HEK293 (cell line): ENCODE measurements at regions not wholly inside any gene's neighbourhood (a gene's known extent, or its start where the extent isn't known, plus 50 kb on each side); places are given as distances from the start of the nearest gene placed in this dataset.

Experiments
- CTCF ChIA-PET: fragments of 350-600 bp; formaldehyde crosslinking; extraction: SDS; loops from one replicate; lab custom pipeline; 2021; ENCODE audit warnings: antibody characterized with exemption; lab: Yijun Ruan, JAX
- POLR2A ChIA-PET: fragments of 300-600 bp; formaldehyde crosslinking; extraction: SDS; loops from one replicate; lab custom pipeline; 2020; ENCODE audit warnings: antibody characterized with exemption, inconsistent platforms; lab: Yijun Ruan, JAX
- H3K27ac ChIP-seq: fragments of 200-500 bp; sonication (Bioruptor generic); 2 replicates; pipeline ENCODE4 v1.5.1; 2014; ENCODE audit warnings: low read depth, low read length, control low read depth, inconsistent platforms; ENCODE audit errors: extremely low read depth
- H3K36me3 ChIP-seq, 2 experiments: fragments of 200-500 bp in 1 of 2; sonication (Bioruptor generic) in 1 of 2; 1 replicate in 1 of 2; 2 replicates in 1 of 2; pipeline ENCODE4 v1.5.1; 2014 to 2017; ENCODE audit warnings: inconsistent platforms in 2 of 2, low read length in 2 of 2; ENCODE audit not compliant: control insufficient read depth in 2 of 2, insufficient read depth in 1 of 2
- H3K4me1 ChIP-seq: fragments of 200-500 bp; sonication (Bioruptor generic); 2 replicates; pipeline ENCODE4 v1.5.1; 2014; ENCODE audit warnings: mild to moderate bottlenecking, low read length, inconsistent platforms; ENCODE audit not compliant: control insufficient read depth, insufficient read depth
- H3K4me3 ChIP-seq: 2 replicates; pipeline ENCODE4 v1.5.1; 2011; ENCODE audit warnings: low read depth, mild to moderate bottlenecking, control low read depth, low read length, moderate library complexity
- H3K9me3 ChIP-seq: fragments of 200-500 bp; sonication (Bioruptor generic); 2 replicates; pipeline ENCODE4 v1.5.1; 2014; ENCODE audit warnings: low read depth, low read length, inconsistent platforms; ENCODE audit not compliant: control insufficient read depth, insufficient read depth
- CTCF ChIP-seq: fragments of 450-650 bp; formaldehyde crosslinking; IDR thresholded peaks from 2 replicates; pipeline ENCODE4 v1.5.1; 2016; ENCODE audit warnings: missing biosample characterization, missing genetic modification characterization
- EGR2 ChIP-seq: fragments of 450-650 bp; formaldehyde crosslinking; IDR thresholded peaks from 2 replicates; pipeline ENCODE4 v1.5.1; 2016; ENCODE audit warnings: low read depth, missing biosample characterization, missing genetic modification characterization
- TSHZ1 ChIP-seq: fragments of 450-650 bp; formaldehyde crosslinking; IDR thresholded peaks from 2 replicates; pipeline ENCODE4 v1.5.1; 2016; ENCODE audit warnings: missing biosample characterization, missing genetic modification characterization, borderline replicate concordance
- YY2 ChIP-seq: fragments of 450-650 bp; formaldehyde crosslinking; IDR thresholded peaks from 2 replicates; pipeline ENCODE4 v1.5.1; 2016; ENCODE audit warnings: missing biosample characterization, missing genetic modification characterization
- ZBTB17 ChIP-seq: fragments of 450-650 bp; formaldehyde crosslinking; IDR thresholded peaks from 2 replicates; pipeline ENCODE4 v1.5.1; 2016; ENCODE audit warnings: missing biosample characterization, missing genetic modification characterization
- ZBTB7A ChIP-seq: fragments of 450-650 bp; formaldehyde crosslinking; IDR thresholded peaks from 2 replicates; pipeline ENCODE4 v1.5.1; 2016; ENCODE audit warnings: low read depth, missing biosample characterization, missing genetic modification characterization
- ZNF132 ChIP-seq: fragments of 450-650 bp; formaldehyde crosslinking; IDR thresholded peaks from 2 replicates; pipeline ENCODE4 v1.5.1; 2017; ENCODE audit warnings: missing biosample characterization, missing genetic modification characterization, borderline replicate concordance
- ZNF26 ChIP-seq: fragments of 450-650 bp; formaldehyde crosslinking; IDR thresholded peaks from 2 replicates; pipeline ENCODE4 v1.5.1; 2016; ENCODE audit warnings: missing biosample characterization, missing genetic modification characterization
- ZNF335 ChIP-seq: fragments of 450-650 bp; formaldehyde crosslinking; conservative IDR thresholded peaks from 2 replicates; pipeline ENCODE4 v1.5.1; 2016; ENCODE audit warnings: missing biosample characterization, missing genetic modification characterization
- ZNF354C ChIP-seq: fragments of 450-650 bp; formaldehyde crosslinking; IDR thresholded peaks from 2 replicates; pipeline ENCODE4 v1.5.1; 2016; ENCODE audit warnings: missing biosample characterization, missing genetic modification characterization, low read depth, borderline replicate concordance
- ZNF433 ChIP-seq: fragments of 450-650 bp; formaldehyde crosslinking; IDR thresholded peaks from 2 replicates; pipeline ENCODE4 v1.5.1; 2016; ENCODE audit warnings: missing biosample characterization, missing genetic modification characterization, low read depth
- ZNF530 ChIP-seq: fragments of 450-650 bp; formaldehyde crosslinking; IDR thresholded peaks from 2 replicates; pipeline ENCODE4 v1.5.1; 2016; ENCODE audit warnings: low read depth, missing biosample characterization, missing genetic modification characterization
- ZNF580 ChIP-seq: fragments of 450-650 bp; formaldehyde crosslinking; IDR thresholded peaks from 2 replicates; pipeline ENCODE4 v1.5.1; 2016; ENCODE audit warnings: missing biosample characterization, missing genetic modification characterization
- ZNF654 ChIP-seq: fragments of 450-650 bp; formaldehyde crosslinking; IDR thresholded peaks from 2 replicates; pipeline ENCODE4 v1.5.1; 2016; ENCODE audit warnings: low read depth, missing biosample characterization, missing genetic modification characterization
- ZNF658 ChIP-seq: fragments of 450-650 bp; formaldehyde crosslinking; IDR thresholded peaks from 2 replicates; pipeline ENCODE4; 2016; ENCODE audit warnings: missing biosample characterization, missing genetic modification characterization
- ZNF660 ChIP-seq: fragments of 450-650 bp; IDR thresholded peaks from 2 replicates; pipeline ENCODE4 v1.5.1; 2018; ENCODE audit warnings: missing biosample characterization, mild to moderate bottlenecking, missing genetic modification characterization
- ZNF692 ChIP-seq: fragments of 450-650 bp; formaldehyde crosslinking; IDR thresholded peaks from 2 replicates; pipeline ENCODE4 v1.5.1; 2016; ENCODE audit warnings: missing biosample characterization, missing genetic modification characterization
- ZNF701 ChIP-seq: fragments of 450-650 bp; formaldehyde crosslinking; IDR thresholded peaks from 2 replicates; pipeline ENCODE4 v1.5.1; 2016; ENCODE audit warnings: missing biosample characterization, missing genetic modification characterization
- ZNF768 ChIP-seq: fragments of 450-650 bp; formaldehyde crosslinking; IDR thresholded peaks from 2 replicates; pipeline ENCODE4 v1.5.1; 2018; ENCODE audit warnings: missing biosample characterization, mild to moderate bottlenecking, missing genetic modification characterization
- ZSCAN23 ChIP-seq: fragments of 450-650 bp; formaldehyde crosslinking; IDR thresholded peaks from 2 replicates; pipeline ENCODE4 v1.5.1; 2016; ENCODE audit warnings: missing biosample characterization, missing genetic modification characterization

GRCh38 chr9:86487838-86488233, 133.6 kb upstream of the TUT7 start:
- Histone ChIP-seq H3K4me1 (peaks cover 3% of the 10 kb centered on the region; the same call in 1 of the 2 replicates), H3K9me3 (no peaks in the 10 kb centered on the region), H3K27ac (no peak overlapping the region), H3K36me3 (no peaks in the 10 kb centered on the region), H3K4me3 (no peak overlapping the region)
- POLR2A ChIA-PET, result interaction anchor here (0.9 kb wide), 1 partner anchor 461 kb away, joined by 3 read pairs; no protein-coding TSS in a partner anchor
- CTCF ChIA-PET, result interaction anchor here (0.6 to 4.5 kb wide), 22 partner anchors 9 to 1084 kb away, joined by 3 to 45 read pairs (median 4); partner anchors contain the start of gene GAS1
- TF ChIP-seq ZBTB7A (tag by site-specific recombination), result no peak
- TF ChIP-seq TSHZ1, result no peak
- TF ChIP-seq ZNF658 (tag by site-specific recombination), result no peak
- TF ChIP-seq ZNF580 (tag by site-specific recombination), result no peak
- TF ChIP-seq ZNF335 (tag by site-specific recombination), result no peak
- TF ChIP-seq ZNF433 (tag by site-specific recombination), result no peak
- TF ChIP-seq ZNF701, result no peak
- TF ChIP-seq ZNF530 (tag by site-specific recombination), result no peak
- TF ChIP-seq EGR2 (tag by site-specific recombination), result no peak
- TF ChIP-seq ZSCAN23 (tag by site-specific recombination), result no peak
- TF ChIP-seq YY2 (tag by site-specific recombination), result no peak
- no peak for TF ChIP-seq ZNF26 (tag by site-specific recombination)

GRCh38 chr9:86486891-86487837, 133.0 kb upstream of the TUT7 start:
- H3K27ac ChIP-seq, result no peak overlapping the region
- ChIA-PET CTCF (interaction anchor here (0.5 to 4.5 kb wide), 40 partner anchors 8 to 1111 kb away, joined by 3 to 45 read pairs (median 4); partner anchors contain the start of gene GAS1), POLR2A (interaction anchor here (0.9 kb wide), 1 partner anchor 461 kb away, joined by 3 read pairs; no protein-coding TSS in a partner anchor)
- no peaks in the 10 kb centered on the region for H3K36me3 ChIP-seq
- H3K4me1 ChIP-seq, result peaks cover 3% of the 10 kb centered on the region; the same call in 1 of the 2 replicates
- peak; percentile 38; the same call in 1 of the 2 replicates for TF ChIP-seq CTCF
- TF ChIP-seq ZBTB17, result peak; percentile 65
- peak; percentile 73; the same call in 1 of the 2 replicates for TF ChIP-seq ZNF660 (tag by site-specific recombination)
- no peak for TF ChIP-seq ZNF354C (tag by site-specific recombination)
- TF ChIP-seq ZNF692 (tag by site-specific recombination), result 0 out of 2 replicates have a peak, but pooled peaks have one; percentile 13
- no peak for TF ChIP-seq ZNF658 (tag by site-specific recombination)
- TF ChIP-seq ZNF768 (tag by site-specific recombination), result peak; percentile 74; the same call in 1 of the 2 replicates
- no peak for TF ChIP-seq ZNF132 (tag by site-specific recombination)
- peak; percentile 96 for TF ChIP-seq ZNF654 (tag by site-specific recombination)
- H3K4me3 ChIP-seq, result no peak overlapping the region
- H3K9me3 ChIP-seq, result no peaks in the 10 kb centered on the region
